ENCODE measurements at regions not wholly inside any gene's neighbourhood (a gene's known extent, or its start where the extent isn't known, plus 50 kb on each side); places are given as distances from the start of the nearest gene placed in this dataset.

GRCh38 chr4:10237131-10237530 is 120.5 kb upstream of the WDR1 start:
- TF ChIP-seq, protein P1, sequence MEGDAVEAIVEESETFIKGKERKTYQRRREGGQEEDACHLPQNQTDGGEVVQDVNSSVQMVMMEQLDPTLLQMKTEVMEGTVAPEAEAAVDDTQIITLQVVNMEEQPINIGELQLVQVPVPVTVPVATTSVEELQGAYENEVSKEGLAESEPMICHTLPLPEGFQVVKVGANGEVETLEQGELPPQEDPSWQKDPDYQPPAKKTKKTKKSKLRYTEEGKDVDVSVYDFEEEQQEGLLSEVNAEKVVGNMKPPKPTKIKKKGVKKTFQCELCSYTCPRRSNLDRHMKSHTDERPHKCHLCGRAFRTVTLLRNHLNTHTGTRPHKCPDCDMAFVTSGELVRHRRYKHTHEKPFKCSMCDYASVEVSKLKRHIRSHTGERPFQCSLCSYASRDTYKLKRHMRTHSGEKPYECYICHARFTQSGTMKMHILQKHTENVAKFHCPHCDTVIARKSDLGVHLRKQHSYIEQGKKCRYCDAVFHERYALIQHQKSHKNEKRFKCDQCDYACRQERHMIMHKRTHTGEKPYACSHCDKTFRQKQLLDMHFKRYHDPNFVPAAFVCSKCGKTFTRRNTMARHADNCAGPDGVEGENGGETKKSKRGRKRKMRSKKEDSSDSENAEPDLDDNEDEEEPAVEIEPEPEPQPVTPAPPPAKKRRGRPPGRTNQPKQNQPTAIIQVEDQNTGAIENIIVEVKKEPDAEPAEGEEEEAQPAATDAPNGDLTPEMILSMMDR (IDR thresholded peaks at IDR 0.05) = no peak
- no peak for TF ChIP-seq POLR2A (IDR thresholded peaks at IDR 0.05)
